Sciatic nerve (tissue), 2 donors: ENCODE measurements at regions not wholly inside any gene's neighbourhood (a gene's known extent, or its start where the extent isn't known, plus 50 kb on each side); places are given as distances from the start of the nearest gene placed in this dataset.
"Not testable (repeated sequence)": the region's sequence is repeated elsewhere in the genome, so short reads cannot be mapped to it uniquely, and the experiment has no call there.

ENCODE experiments used
- ATAC-seq: fragments of 200-7000 bp; cut with Tn5 transposase; one replicate; pipeline ENCODE4 v1.9.1; 2020; ENCODE audit warnings: mild to moderate bottlenecking, moderate library complexity
- DNase-seq: peaks from one replicate; pipeline ENCODE4 v3.0.0-alpha.2; 2020; ENCODE audit warnings: low spot score
- intact Hi-C: fragments of 100-400 bp; cut with DNase I; formaldehyde crosslinking; loops from one replicate; pipeline ENCODE4 v1.14.2; 2022
- donor health status: DM: no; HTN: no; CAD: no.
- donor health status: DM: no; HTN: no; CAD: no.

DNA sequence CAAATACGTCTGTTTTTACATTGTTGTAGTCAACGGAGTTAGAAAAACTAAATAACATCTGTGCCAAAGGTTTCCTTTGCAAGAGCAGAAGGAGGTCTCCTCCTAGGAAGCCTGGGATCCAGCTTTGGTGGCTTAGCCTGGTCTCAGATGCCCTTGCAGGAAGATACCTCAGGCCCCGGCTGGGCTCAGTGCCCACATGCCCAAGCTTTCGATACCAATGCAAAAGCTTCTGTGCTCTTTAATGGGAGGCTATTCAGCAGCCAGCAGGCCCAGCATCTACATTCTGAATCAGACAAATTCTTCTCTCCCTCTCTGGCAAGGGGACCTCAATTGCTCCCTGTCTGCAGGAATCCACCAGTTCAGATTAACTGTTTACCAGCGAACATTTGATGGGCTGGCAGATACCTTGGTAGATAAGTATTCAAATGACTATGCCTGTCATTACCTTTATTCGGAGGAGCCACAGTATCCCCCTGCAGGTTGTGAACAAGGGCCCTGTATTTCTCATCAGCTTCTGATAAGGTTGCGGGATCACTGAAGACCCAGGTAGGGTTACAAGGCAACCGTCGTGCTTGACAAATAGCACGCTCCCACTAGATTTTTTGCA is 180.1 kb upstream of the KBTBD8 start:
- intact Hi-C loops, result loop anchor here (10.0 kb wide), 1 partner anchor 413 kb away; no protein-coding TSS in a partner anchor
- ATAC-seq (no peak), DNase-seq (no peak)

DNA sequence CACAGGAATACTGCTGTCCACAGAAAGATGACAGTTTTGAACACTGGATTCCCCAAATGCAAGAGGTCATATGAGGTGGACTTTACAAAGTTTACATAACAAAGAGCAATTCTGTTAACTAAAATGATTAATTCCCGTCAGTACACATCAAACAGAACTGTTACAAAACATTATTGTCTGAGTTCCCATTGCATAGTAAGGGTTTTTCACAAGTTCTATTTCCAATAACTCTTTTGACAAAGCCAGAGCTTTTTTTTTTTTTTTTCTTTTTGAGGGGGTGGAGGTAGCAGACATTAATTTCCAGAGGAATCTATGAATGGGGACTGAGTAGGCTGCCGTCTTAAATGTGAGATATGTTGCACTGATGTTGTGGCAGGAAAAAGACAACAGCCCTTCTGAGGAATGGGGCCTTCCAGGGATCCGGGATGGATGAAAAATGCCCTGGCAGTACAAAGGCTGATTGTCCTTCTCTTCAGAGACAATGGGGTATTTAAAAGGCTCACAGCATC is 178.1 kb upstream of the KBTBD8 start:
- DNase-seq (no peak), ATAC-seq (peak; percentile 73)
- intact Hi-C loops, result loop anchor here (10.0 kb wide), 2 partner anchors 415 to 565 kb away; no protein-coding TSS in a partner anchor

- DNase-seq (peak; percentile 68), ATAC-seq (peak; percentile 68)
- intact Hi-C loops, result loop anchor here (10.0 kb wide), 1 partner anchor 568 kb away; no protein-coding TSS in a partner anchor
Measured at GRCh38 chr3:66822186-66823008, 175.7 kb upstream of the KBTBD8 start.

- DNase-seq (no peak), ATAC-seq (no peak)
- intact Hi-C loops, result loop anchor here (10.0 kb wide), 1 partner anchor 568 kb away; no protein-coding TSS in a partner anchor
Measured at GRCh38 chr3:66823009-66823397, 175.1 kb upstream of the KBTBD8 start.

- intact Hi-C loops, result loop anchor here (10.0 kb wide), 1 partner anchor 569 kb away; no protein-coding TSS in a partner anchor
- no peak for ATAC-seq
- DNase-seq, result no peak
Measured at GRCh38 chr3:66823532-66823931, 174.6 kb upstream of the KBTBD8 start.

- DNase-seq (no peak), ATAC-seq (no peak)
- intact Hi-C loops, result loop anchor here (10.0 kb wide), 1 partner anchor 571 kb away; no protein-coding TSS in a partner anchor
Measured at GRCh38 chr3:66825375-66825774, 172.7 kb upstream of the KBTBD8 start.

- intact Hi-C loops, result loop anchor here (10.0 kb wide), 1 partner anchor 573 kb away; no protein-coding TSS in a partner anchor
- no peak for ATAC-seq
Measured at GRCh38 chr3:66827726-66828125, 170.4 kb upstream of the KBTBD8 start.

GRCh38 chr3:66828303-66828702 is 169.8 kb upstream of the KBTBD8 start:
- ATAC-seq (no peak), DNase-seq (no peak)
- intact Hi-C loops, result loop anchor here (10.0 kb wide), 1 partner anchor 574 kb away; no protein-coding TSS in a partner anchor

More at GRCh38 chr3:66827726-66828125, 170.4 kb upstream of the KBTBD8 start:
- no peak for DNase-seq

DNA sequence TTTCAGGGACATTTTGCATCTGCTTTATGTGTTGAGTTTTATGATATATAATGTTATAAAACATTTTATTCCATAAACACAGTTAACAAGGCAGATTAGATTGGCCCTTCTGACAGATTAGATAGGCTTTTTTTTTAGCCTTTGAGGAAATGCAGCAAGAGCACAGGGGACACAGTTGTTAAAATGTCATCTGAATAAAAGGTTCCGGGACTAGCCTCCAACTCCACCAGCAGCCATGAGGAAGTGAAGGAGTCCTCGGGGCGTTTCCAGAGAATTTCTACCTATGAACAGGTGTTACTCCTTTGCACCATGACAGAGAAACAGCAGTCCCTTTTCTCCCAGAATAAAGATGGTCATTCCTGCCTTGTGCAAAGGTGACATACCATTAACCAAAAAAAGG is 167.8 kb upstream of the KBTBD8 start:
- intact Hi-C loops, result no loop called here
- DNase-seq (no peak), ATAC-seq (no peak)

- DNase-seq (no peak), ATAC-seq (no peak)
- intact Hi-C loops, result no loop called here
Measured at GRCh38 chr3:66831931-66832330, 166.2 kb upstream of the KBTBD8 start.

DNA sequence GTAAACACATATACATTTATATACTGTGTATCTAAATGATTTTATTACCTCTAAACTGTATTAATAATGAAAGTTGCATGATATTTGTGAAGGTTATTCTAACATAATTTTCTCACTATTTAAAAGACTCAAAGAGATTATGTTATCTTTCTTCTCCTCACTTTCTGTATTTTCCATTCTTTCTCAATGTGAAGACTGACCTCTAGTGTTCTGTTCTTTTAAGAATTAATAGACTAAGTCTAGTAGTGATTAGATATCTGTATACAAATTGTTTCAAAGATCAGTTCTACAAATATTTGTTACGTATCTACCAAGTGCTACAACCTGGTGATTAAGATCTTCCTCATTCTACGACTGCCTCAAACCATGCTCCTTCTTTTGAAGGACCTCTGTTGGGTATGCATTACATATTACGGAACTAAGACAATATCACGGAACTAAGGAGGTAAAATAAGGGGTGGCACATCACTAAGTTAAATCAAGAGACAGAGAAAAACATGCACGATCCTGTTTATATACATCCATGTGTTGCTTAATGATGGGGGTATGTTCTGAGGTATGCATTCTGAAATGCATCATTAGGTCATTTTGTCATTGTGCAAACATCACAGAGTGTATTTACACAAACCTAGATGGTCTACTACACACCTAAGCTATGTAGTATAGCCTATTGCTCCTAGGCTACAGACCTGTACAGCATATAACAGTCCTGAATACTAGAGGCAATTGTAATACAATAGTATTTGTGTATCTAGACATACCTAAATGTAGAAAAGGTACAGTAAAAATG is 161.5 kb upstream of the KBTBD8 start:
- intact Hi-C loops, result no loop called here
- ATAC-seq, result no peak
- DNase-seq, result no peak

GRCh38 chr3:66838704-66839103 is 159.4 kb upstream of the KBTBD8 start:
- no peak for ATAC-seq
- intact Hi-C loops, result no loop called here
- DNase-seq, result no peak

- DNase-seq (no peak), ATAC-seq (no peak)
- intact Hi-C loops, result no loop called here
Measured at GRCh38 chr3:66839508-66839907, 158.6 kb upstream of the KBTBD8 start.

- ATAC-seq, DNase-seq, intact Hi-C loops: not testable (repeated sequence)
Measured at GRCh38 chr3:66842761-66843464, 155.2 kb upstream of the KBTBD8 start.

- intact Hi-C loops, result no loop called here
- DNase-seq (no peak), ATAC-seq (no peak)
Measured at GRCh38 chr3:66851894-66852613, 146.1 kb upstream of the KBTBD8 start.

DNA sequence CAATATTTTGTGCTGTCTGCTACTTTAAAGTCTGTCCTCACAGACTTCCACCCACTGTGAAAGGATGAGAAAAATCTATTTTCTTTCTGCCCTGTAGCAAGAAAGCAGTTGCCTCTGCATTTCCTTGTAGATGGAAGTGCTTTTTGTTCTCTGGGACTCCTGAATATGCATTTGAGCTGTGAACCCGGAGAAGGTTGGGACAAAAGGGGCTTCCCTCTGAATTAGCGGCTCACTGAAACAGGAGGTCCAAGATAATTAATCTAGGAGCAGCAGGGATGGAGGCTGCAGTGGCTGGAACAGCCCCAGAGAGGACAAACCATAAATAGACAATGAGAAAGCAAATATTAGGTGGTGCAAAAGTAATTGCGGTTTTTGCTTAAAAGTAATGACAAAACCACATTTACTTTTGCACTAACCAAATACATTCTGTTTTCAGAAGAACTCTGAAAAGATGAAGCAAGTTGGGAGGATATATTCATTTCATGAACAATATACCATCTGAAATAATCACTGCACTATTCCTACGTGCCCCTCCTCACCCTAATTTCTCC is 143.4 kb upstream of the KBTBD8 start:
- DNase-seq, result no peak
- no peak for ATAC-seq
- intact Hi-C loops, result no loop called here

- intact Hi-C loops, result no loop called here
- ATAC-seq (no peak), DNase-seq (no peak)
Measured at GRCh38 chr3:66856533-66856932, 141.6 kb upstream of the KBTBD8 start.
